Activated naive CD4-positive, alpha-beta T cell treated with anti-CD3 and anti-CD28 coated beads, Interleukin-2, amount 10 ng/mL, durations not matched to agents 7 days and 5 days (primary cell): ENCODE measurements at regions not wholly inside any gene's neighbourhood (a gene's known extent, or its start where the extent isn't known, plus 50 kb on each side); places are given as distances from the start of the nearest gene placed in this dataset.
"Not testable (repeated sequence)": the region's sequence is repeated elsewhere in the genome, so short reads cannot be mapped to it uniquely, and the experiment has no call there.

Source experiments
- CTCF ChIA-PET: fragments of 350-600 bp; sonication (Branson Sonifier 250); formaldehyde crosslinking; loops from one replicate; lab custom pipeline; 2021; ENCODE audit warnings: antibody characterized with exemption; lab: Charles Lee
- DNase-seq: peaks from one replicate; pipeline ENCODE4 v3.0.0-alpha.2; 2020
- H3K27ac Mint-ChIP-seq: one replicate; pipeline ENCODE4 v1.8.0; 2021; ENCODE audit warnings: mild to moderate bottlenecking, moderate library complexity, mixed read lengths
- H3K27me3 Mint-ChIP-seq: one replicate; pipeline ENCODE4 v1.8.0; 2021; ENCODE audit warnings: mild to moderate bottlenecking, mixed read lengths
- H3K36me3 Mint-ChIP-seq: one replicate; pipeline ENCODE4 v1.8.0; 2021; ENCODE audit warnings: mixed read lengths
- H3K4me1 Mint-ChIP-seq: one replicate; pipeline ENCODE4 v1.8.0; 2021; ENCODE audit warnings: mixed read lengths
- H3K4me3 Mint-ChIP-seq: one replicate; pipeline ENCODE4 v1.8.0; 2021; ENCODE audit warnings: mild to moderate bottlenecking, moderate library complexity, mixed read lengths
- H3K9me3 Mint-ChIP-seq: one replicate; pipeline ENCODE4 v1.8.0; 2021; ENCODE audit warnings: mixed read lengths

DNA sequence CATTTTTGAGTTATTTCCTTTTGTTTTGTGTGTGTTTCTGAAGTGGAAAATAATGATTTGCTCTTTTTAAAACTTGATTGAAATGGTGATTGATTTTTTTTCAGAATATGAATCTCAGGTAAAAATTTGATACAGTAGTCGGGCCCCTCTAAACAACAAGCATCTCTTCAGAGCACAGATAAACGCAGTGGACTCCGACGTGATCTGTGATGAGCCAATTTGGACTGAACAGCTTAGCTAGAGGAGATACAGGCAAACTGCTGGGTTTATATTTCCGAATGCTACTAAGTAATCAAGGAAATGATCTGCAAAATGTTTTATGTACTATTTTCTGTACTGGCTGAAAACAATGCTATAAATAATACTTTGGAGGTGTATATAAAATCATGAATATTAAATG is 705.7 kb upstream of the RGS18 start:
- Mint-ChIP-seq H3K36me3 (no peaks in the 10 kb centered on the region), H3K4me1 (no peaks in the 10 kb centered on the region), H3K4me3 (no peak overlapping the region), H3K9me3 (peaks cover 11% of the 10 kb centered on the region), H3K27me3 (no peaks in the 10 kb centered on the region), H3K27ac (no peak overlapping the region)
- no peak for DNase-seq
- CTCF ChIA-PET, result no interaction called here

DNA sequence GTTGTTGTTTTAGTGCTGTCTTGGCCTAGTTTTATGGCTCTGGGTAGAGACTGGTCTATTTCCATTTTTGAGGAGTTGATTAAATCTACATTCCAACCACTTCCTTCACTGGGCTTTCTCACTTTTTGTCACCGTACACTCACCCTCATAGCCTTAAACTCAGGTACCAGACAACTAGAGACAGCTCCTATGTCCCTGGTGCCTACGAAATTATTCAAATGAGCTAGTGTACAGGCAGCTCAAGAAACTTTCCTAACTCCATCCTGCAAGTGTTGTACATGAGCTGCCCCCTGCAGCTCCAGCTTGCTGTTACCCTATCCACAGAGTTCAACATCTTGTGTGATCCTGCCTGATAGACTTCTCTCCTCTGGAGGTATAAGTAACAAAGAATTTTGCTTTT is 704.8 kb upstream of the RGS18 start:
- H3K27ac Mint-ChIP-seq, result no peak overlapping the region
- no peaks in the 10 kb centered on the region for H3K4me1 Mint-ChIP-seq
- no peaks in the 10 kb centered on the region for H3K27me3 Mint-ChIP-seq
- no peaks in the 10 kb centered on the region for H3K36me3 Mint-ChIP-seq
- H3K4me3 Mint-ChIP-seq, result no peak overlapping the region
- CTCF ChIA-PET, result no interaction called here
- DNase-seq, result no peak
- H3K9me3 Mint-ChIP-seq, result peaks cover 11% of the 10 kb centered on the region

DNA sequence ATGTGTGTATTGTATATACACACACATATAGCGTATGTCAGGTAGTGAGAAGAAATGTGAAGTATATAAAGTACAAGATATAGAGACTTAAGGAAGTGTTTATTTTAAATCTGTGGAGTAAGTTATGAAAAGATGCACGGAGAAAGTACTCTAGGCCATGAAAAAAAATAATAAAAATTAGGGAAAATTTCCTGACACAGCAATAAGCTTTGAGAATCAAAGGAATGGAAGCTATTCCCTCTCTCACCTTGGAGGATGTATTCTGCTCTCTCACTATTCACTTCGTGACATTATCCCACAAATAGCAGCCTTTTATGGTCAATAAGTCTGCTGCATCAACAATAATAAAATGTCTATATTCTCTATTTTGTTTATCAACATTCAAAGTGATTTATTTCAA is 700.4 kb upstream of the RGS18 start:
- Mint-ChIP-seq H3K27me3 (no peaks in the 10 kb centered on the region), H3K4me3 (no peak overlapping the region), H3K27ac (no peak overlapping the region), H3K4me1 (no peaks in the 10 kb centered on the region), H3K36me3 (no peaks in the 10 kb centered on the region), H3K9me3 (peaks cover 5% of the 10 kb centered on the region)
- DNase-seq, result no peak
- CTCF ChIA-PET, result no interaction called here

DNA sequence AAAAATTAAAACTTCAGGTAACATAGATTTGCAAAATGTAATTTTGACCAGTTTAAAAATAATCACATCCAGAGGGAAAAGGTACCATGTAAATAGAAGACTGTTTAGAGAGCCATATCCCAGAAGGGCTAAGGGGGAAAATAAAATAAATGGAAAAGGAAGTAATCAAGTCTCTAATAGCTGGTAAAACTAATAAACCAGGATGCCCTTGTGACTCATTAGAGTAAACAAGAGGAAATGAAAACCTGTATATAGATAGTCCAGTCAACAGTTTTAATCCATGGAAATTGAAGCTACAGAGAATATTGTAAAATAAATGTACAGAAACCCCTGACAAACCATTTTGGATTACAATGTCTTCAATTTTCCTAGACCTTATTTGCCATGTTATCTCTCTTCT is 698.0 kb upstream of the RGS18 start:
- Mint-ChIP-seq H3K9me3 (peaks cover 5% of the 10 kb centered on the region), H3K27me3 (no peaks in the 10 kb centered on the region), H3K4me1 (no peaks in the 10 kb centered on the region), H3K36me3 (no peaks in the 10 kb centered on the region), H3K27ac (no peak overlapping the region), H3K4me3 (no peak overlapping the region)
- CTCF ChIA-PET, result no interaction called here
- DNase-seq, result no peak

DNA sequence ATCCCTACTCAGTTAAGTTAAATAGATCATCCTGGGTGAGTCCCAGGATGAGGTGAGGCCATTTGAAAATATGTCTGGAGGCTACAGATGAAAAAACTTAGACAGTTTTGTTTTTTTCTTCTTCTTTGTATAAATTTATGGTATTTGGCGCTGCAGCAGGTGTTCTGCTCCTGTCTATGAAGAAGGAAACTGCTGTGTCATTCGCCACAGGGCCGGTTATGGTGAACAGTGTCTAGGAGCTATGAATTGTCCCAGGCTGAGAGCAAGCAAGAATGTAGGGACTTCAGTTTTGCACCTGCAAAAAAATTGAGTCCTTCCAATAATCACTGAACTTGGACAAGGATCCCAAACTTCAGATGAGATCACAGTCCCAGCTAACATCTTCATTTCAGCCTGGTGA is 674.3 kb upstream of the RGS18 start:
- Mint-ChIP-seq H3K4me1 (no peaks in the 10 kb centered on the region), H3K4me3 (no peak overlapping the region)
- CTCF ChIA-PET, result no interaction called here

DNA sequence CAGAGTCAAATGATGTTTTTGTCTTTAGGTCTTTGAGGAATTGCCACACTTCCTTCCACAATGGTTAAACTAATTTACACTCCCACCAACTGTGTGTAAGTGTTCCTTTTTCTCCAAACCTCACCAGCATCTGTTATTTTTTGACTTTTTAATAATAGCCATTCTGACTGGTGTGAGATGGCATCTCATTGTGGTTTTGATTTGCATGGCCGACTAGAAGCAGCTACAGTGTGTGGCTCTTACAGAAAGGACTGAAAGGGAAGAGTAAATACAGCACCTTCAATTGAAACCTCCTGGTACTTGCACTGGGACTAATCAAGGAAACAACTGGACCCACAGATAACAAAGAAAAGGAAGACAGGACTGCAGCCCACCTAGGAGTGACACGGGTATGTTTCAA is 668.0 kb upstream of the RGS18 start:
- Mint-ChIP-seq H3K4me3 (no peak overlapping the region), H3K27me3 (no peaks in the 10 kb centered on the region), H3K4me1 (no peaks in the 10 kb centered on the region), H3K9me3 (peaks cover 5% of the 10 kb centered on the region), H3K36me3 (no peaks in the 10 kb centered on the region), H3K27ac (no peak overlapping the region)
- DNase-seq, result no peak
- CTCF ChIA-PET, result no interaction called here

More for the DNA sequence above, 674.3 kb upstream of the RGS18 start:
- no peak overlapping the region for H3K27ac Mint-ChIP-seq
- DNase-seq, result no peak
- H3K9me3 Mint-ChIP-seq, result peaks cover 1% of the 10 kb centered on the region
- H3K36me3 Mint-ChIP-seq, result no peaks in the 10 kb centered on the region
- no peaks in the 10 kb centered on the region for H3K27me3 Mint-ChIP-seq

DNA sequence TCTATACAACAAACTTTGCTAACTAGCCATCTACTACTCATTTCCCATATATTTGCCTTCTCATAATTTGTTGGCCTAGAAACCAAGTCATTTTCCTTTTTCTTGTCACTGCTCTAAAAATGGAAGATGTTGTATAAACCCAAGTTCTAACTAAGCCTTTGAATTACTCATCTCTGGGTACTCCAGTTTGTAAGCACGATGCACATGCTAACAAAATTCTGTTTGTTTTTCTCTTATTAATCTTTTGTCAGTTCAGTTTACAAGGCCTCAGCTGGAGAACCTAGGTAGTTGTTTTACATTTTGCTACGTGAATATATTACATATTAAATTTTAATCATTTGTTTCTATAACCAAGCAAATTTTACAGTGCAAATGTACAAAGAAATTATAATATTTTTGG is 663.2 kb upstream of the RGS18 start:
- no peaks in the 10 kb centered on the region for H3K27me3 Mint-ChIP-seq
- no peaks in the 10 kb centered on the region for H3K9me3 Mint-ChIP-seq
- no peak for DNase-seq
- H3K27ac Mint-ChIP-seq, result no peak overlapping the region
- H3K4me3 Mint-ChIP-seq, result no peak overlapping the region
- no peaks in the 10 kb centered on the region for H3K36me3 Mint-ChIP-seq
- H3K4me1 Mint-ChIP-seq, result no peaks in the 10 kb centered on the region
- CTCF ChIA-PET, result no interaction called here

DNA sequence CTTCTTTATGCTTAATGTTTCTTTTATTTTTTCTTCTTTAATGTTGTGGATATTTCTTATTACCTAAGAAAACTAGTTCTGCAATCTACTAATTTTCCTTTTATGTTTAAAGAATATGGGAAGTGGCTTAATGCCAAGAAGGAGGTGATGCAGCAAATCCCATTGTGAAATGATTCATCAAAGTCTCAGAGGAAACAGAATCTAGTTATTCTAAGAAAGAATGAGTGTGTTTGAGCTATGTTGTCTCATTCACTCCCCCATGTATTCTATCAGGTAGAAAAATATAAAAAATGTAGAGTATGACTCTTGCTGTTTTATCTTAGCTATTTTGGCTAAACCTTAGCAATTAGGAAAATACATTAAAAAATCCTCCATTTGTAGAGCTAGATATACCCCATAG is 659.9 kb upstream of the RGS18 start:
- Mint-ChIP-seq H3K4me1 (no peaks in the 10 kb centered on the region), H3K9me3 (no peaks in the 10 kb centered on the region), H3K36me3 (no peaks in the 10 kb centered on the region), H3K4me3 (no peak overlapping the region), H3K27me3 (no peaks in the 10 kb centered on the region), H3K27ac (no peak overlapping the region)
- DNase-seq, result no peak
- CTCF ChIA-PET, result no interaction called here

DNA sequence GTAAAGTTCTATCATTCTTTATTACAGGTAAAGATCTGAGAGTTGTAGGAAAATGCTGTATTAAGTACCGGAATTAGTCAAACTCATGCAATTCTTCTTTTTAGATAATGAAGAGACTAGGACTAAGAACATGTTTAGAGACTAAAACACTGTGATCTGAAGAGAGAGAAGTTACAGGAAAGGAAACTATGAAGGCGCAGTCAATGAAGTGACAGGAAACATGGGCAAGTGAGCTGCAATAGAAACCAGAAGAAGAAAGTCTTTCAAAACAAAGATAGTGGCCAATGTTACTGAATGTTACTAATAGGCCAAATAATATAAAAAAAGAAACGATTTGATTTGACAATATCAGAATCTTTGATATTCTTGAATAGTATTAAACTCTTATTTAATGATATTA is 659.4 kb upstream of the RGS18 start:
- Mint-ChIP-seq H3K27ac (no peak overlapping the region), H3K9me3 (no peaks in the 10 kb centered on the region), H3K4me1 (no peaks in the 10 kb centered on the region), H3K27me3 (no peaks in the 10 kb centered on the region), H3K4me3 (no peak overlapping the region), H3K36me3 (no peaks in the 10 kb centered on the region)
- CTCF ChIA-PET, result no interaction called here
- DNase-seq, result no peak

DNA sequence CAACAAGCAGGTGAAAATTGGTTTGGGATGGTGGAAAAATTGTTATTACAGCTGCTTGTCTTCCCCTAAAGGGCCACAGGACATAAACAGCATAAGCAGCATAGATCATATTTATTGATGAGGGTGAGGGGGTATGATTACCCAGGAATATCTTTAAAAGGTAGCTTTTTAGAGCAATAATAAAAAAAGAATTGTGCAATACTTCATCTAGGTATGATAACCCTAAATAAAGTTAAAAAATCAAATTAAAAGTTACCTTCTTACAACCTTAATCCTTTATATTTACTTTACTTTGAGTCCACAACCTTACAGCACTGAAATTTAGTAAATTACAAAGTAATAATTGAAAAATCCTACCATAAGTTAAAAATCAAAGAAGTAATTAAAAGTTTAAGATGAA is 653.3 kb upstream of the RGS18 start:
- no peak overlapping the region for H3K4me3 Mint-ChIP-seq
- no peaks in the 10 kb centered on the region for H3K27me3 Mint-ChIP-seq
- no peak for DNase-seq
- H3K9me3 Mint-ChIP-seq, result peaks cover 2% of the 10 kb centered on the region
- no peaks in the 10 kb centered on the region for H3K4me1 Mint-ChIP-seq
- H3K36me3 Mint-ChIP-seq, result no peaks in the 10 kb centered on the region
- CTCF ChIA-PET, result no interaction called here
- H3K27ac Mint-ChIP-seq, result no peak overlapping the region

DNA sequence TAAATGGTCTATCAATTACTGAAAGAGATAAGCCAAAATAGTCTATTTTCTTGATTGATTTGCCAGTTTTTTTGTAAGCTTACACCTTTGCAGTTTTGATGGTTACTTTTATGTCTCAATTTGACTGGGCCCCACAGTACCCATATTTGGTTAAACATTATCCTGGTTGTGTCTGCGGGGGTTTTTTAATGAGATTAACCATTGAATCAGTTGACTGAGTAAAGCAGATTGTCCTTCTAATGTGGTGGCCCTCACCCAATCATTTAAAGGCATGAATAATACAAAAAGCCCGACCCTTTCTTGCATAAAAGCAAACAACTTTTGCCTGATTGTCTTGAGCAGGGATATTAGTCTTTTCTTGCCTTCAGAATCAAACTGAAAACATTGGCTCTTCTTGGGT is 650.0 kb upstream of the RGS18 start:
- H3K36me3 Mint-ChIP-seq, result no peaks in the 10 kb centered on the region
- no peak for DNase-seq
- H3K9me3 Mint-ChIP-seq, result peaks cover 8% of the 10 kb centered on the region
- H3K27me3 Mint-ChIP-seq, result no peaks in the 10 kb centered on the region
- no peak overlapping the region for H3K4me3 Mint-ChIP-seq
- CTCF ChIA-PET, result no interaction called here
- H3K4me1 Mint-ChIP-seq, result no peaks in the 10 kb centered on the region
- no peak overlapping the region for H3K27ac Mint-ChIP-seq

DNA sequence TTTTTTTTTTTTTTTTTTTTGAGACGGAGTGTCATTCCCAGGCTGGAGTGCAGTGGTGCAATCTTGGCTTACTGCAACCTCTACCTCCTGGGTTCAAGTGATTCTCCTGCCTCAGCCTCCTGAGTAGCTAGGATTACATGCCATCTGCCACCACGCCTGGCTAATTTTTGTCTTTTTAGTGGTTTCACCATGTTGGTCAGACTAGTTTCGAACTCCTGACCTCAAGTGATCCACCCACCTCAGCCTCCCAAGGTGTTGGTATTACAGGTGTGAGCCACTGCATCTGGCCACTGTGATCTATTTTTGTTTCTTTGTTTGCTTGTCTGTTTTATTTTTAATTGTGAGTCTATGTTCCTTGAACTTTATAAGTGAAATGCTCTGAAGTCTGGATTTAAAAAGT is 646.8 kb upstream of the RGS18 start:
- H3K27me3 Mint-ChIP-seq, CTCF ChIA-PET, H3K27ac Mint-ChIP-seq, H3K36me3 Mint-ChIP-seq, H3K4me3 Mint-ChIP-seq, H3K4me1 Mint-ChIP-seq, DNase-seq: not testable (repeated sequence)
- peaks cover 10% of the 10 kb centered on the region for H3K9me3 Mint-ChIP-seq

DNA sequence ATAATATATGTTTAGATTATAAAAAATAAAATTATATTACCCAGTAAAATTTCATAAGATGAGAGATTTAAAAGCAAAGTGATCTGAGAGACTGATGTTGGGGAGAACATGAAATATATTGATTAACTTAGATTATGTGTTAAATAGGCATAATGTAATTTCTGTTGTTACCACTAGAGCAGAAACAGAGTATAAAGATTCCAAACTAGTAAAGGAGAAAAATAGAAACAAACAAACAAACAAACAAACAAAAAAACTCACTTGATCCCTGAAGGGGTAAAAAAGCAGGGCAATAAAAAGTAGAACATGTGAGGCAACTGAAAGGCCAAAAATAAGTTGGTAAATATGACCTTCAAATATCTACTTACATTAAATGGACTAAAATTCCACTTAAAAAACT is 640.4 kb upstream of the RGS18 start:
- no peak for DNase-seq
- Mint-ChIP-seq H3K27ac (no peak overlapping the region), H3K4me3 (no peak overlapping the region), H3K9me3 (peaks cover 6% of the 10 kb centered on the region), H3K4me1 (no peaks in the 10 kb centered on the region), H3K27me3 (no peaks in the 10 kb centered on the region), H3K36me3 (no peaks in the 10 kb centered on the region)
- CTCF ChIA-PET, result no interaction called here

DNA sequence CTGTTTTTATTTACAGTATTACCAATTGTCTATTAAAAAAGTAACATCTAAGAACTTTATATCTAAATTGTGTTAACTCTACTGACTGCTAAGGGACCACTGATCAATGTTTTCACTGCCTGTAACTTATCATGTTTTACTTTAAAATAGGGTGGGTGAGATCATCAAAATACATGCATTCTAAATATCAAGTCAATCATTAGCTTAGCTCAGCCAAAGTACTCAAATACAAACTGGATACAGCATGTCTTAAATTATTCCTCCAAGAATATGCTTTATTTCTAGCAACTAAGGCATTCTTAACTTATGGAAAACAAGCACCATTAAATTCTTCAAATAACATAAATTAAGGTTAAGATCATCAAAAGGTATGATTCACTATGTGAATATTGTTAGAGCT is 638.7 kb upstream of the RGS18 start:
- H3K9me3 Mint-ChIP-seq, result peaks cover 5% of the 10 kb centered on the region
- H3K36me3 Mint-ChIP-seq, result no peaks in the 10 kb centered on the region
- no peak overlapping the region for H3K27ac Mint-ChIP-seq
- H3K27me3 Mint-ChIP-seq, result no peaks in the 10 kb centered on the region
- H3K4me3 Mint-ChIP-seq, result no peak overlapping the region
- no peak for DNase-seq
- H3K4me1 Mint-ChIP-seq, result no peaks in the 10 kb centered on the region
- CTCF ChIA-PET, result no interaction called here

DNA sequence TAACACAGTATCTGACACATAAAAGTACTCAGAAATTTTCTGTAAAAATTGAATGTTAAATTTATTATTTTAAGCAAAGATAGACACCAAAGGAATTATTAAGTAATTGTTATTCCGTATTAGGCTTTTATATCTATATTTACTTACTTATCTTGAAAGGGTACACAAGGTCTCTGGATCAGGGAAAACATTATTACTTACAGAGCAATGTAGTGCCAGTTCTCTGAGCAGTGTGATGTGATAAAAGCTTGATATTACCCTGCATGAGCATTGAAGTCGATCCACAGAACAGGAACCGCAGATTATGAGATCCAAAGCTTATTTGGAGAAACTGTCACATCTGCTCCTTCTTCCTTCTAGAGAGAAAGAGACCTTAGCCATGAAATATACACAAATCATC is 637.9 kb upstream of the RGS18 start:
- DNase-seq, result no peak
- Mint-ChIP-seq H3K27me3 (no peaks in the 10 kb centered on the region), H3K4me1 (no peaks in the 10 kb centered on the region), H3K27ac (no peak overlapping the region), H3K9me3 (peaks cover 7% of the 10 kb centered on the region), H3K36me3 (no peaks in the 10 kb centered on the region), H3K4me3 (no peak overlapping the region)
- CTCF ChIA-PET, result no interaction called here

DNA sequence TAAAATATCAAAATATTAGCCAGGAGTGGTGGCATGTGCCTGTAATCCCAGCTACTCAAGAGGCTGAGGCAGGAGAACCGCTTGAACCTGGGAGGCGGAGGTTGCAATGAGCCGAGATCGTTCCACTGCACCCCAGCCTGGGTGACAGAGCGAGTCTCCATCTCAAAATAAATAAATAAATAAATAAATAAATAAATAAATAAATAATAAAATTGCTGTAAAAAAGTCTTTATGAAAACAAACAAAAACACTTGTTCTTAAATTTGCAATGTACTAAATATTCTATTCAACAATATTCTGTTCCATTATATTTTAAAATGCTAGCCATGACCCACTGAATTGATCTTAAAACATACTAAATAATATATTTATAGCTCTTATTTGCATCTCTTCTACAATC is 632.3 kb upstream of the RGS18 start:
- CTCF ChIA-PET, H3K27ac Mint-ChIP-seq, DNase-seq, H3K4me3 Mint-ChIP-seq, H3K36me3 Mint-ChIP-seq, H3K27me3 Mint-ChIP-seq, H3K4me1 Mint-ChIP-seq: not testable (repeated sequence)
- peaks cover 11% of the 10 kb centered on the region for H3K9me3 Mint-ChIP-seq
